Peyer's patch (tissue), 4 donors: ENCODE measurements at regions not wholly inside any gene's neighbourhood (a gene's known extent, or its start where the extent isn't known, plus 50 kb on each side); places are given as distances from the start of the nearest gene placed in this dataset.

Source experiments
- POLR2A ChIP-seq, 2 donors: fragments of 450-650 bp; IDR thresholded peaks; one replicate each; pipeline ENCODE4 v1.5.1; 2017; ENCODE audit warnings: antibody characterized with exemption in 2 of 2, mild to moderate bottlenecking in 2 of 2, moderate library complexity in 2 of 2
- TF ChIP-seq, protein P1 (sequence below), 6 experiments: fragments of 450-650 bp in 4 of 6; fragments of 200-600 bp in 2 of 6; sonication (generic) in 1 of 6; IDR thresholded peaks; one replicate each; pipeline ENCODE4 v1.5.1; 2017 to 2019; ENCODE audit warnings: antibody characterized with exemption in 6 of 6, mild to moderate bottlenecking in 3 of 6, moderate library complexity in 1 of 6

DNA sequence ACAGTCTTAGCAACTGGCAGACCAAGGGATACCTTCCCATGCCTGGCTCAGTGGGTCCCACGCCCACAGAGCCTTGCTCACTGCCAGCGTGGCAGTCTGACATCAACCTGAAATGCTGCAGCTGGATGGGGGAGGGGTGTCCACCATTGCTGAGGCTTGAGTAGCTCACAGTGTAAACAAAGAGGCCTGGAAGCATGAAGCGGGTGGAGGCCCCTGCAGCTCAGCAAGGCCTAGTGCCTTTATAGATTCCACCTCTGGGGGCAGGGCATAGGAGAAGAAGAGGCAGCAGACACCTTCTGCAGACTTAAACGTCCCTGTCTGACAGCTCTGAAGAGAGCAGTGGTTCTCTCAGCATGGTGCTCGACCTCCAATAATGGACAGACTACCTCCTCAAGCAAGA, 263.2 kb downstream of the KIF2B start:
- TF ChIP-seq, protein P1, sequence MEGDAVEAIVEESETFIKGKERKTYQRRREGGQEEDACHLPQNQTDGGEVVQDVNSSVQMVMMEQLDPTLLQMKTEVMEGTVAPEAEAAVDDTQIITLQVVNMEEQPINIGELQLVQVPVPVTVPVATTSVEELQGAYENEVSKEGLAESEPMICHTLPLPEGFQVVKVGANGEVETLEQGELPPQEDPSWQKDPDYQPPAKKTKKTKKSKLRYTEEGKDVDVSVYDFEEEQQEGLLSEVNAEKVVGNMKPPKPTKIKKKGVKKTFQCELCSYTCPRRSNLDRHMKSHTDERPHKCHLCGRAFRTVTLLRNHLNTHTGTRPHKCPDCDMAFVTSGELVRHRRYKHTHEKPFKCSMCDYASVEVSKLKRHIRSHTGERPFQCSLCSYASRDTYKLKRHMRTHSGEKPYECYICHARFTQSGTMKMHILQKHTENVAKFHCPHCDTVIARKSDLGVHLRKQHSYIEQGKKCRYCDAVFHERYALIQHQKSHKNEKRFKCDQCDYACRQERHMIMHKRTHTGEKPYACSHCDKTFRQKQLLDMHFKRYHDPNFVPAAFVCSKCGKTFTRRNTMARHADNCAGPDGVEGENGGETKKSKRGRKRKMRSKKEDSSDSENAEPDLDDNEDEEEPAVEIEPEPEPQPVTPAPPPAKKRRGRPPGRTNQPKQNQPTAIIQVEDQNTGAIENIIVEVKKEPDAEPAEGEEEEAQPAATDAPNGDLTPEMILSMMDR (IDR thresholded peaks at IDR 0.05): no peak
- TF ChIP-seq POLR2A (IDR thresholded peaks at IDR 0.05): no peak
